Kidney (tissue), 13 donors: ENCODE measurements at regions not wholly inside any gene's neighbourhood (a gene's known extent, or its start where the extent isn't known, plus 50 kb on each side); places are given as distances from the start of the nearest gene placed in this dataset.

Source experiments
- DNase-seq, 5 donors: peaks; one replicate each; pipeline ENCODE4 v3.0.0-alpha.2; 2013 to 2020
- FAIRE-seq: peaks from 2 replicates; lab custom pipeline; 2012; peaks lifted over from hg19 to GRCh38; lab: Jason Lieb, UNC
- H3K27ac ChIP-seq, 2 donors: one replicate each; pipeline ENCODE4 v1.7.0; 2013; ENCODE audit warnings: low read depth in 2 of 2, low read length in 2 of 2, inconsistent platforms in 1 of 2
- H3K27me3 ChIP-seq: one replicate; pipeline ENCODE4 v1.7.1; 2013; ENCODE audit warnings: low read length, inconsistent platforms; ENCODE audit not compliant: control insufficient read depth, insufficient read depth
- H3K36me3 ChIP-seq, 3 donors: one replicate each; pipeline versions ENCODE4 v1.7.0 to v1.7.1; 2013; ENCODE audit warnings: low read length in 3 of 3, control low read depth in 1 of 3, inconsistent platforms in 1 of 3; ENCODE audit not compliant: insufficient read depth in 3 of 3, control insufficient read depth in 2 of 3
- H3K4me1 ChIP-seq, 3 donors: one replicate each; pipeline versions ENCODE4 v1.7.0 to v1.7.1; 2013; ENCODE audit warnings: low read length in 3 of 3, inconsistent platforms in 1 of 3, low read depth in 1 of 3; ENCODE audit not compliant: control insufficient read depth in 2 of 3, insufficient read depth in 2 of 3
- H3K4me3 ChIP-seq, 3 donors: one replicate each; pipeline versions ENCODE4 v1.7.0 to v1.8.1; 2013; ENCODE audit warnings: low read length in 3 of 3, control low read depth in 1 of 3, inconsistent platforms in 1 of 3
- H3K9ac ChIP-seq, 3 donors: one replicate each; pipeline versions ENCODE4 v1.7.0 to v1.7.1; 2013; ENCODE audit warnings: low read length in 3 of 3, control low read depth in 1 of 3, inconsistent platforms in 1 of 3
- H3K9me3 ChIP-seq, 3 donors: one replicate each; pipeline versions ENCODE4 v1.7.0 to v1.7.1; 2013; ENCODE audit warnings: low read length in 3 of 3, control low read depth in 1 of 3, inconsistent platforms in 1 of 3; ENCODE audit not compliant: control insufficient read depth in 2 of 3, insufficient read depth in 1 of 3
- CTCF ChIP-seq: IDR thresholded peaks from 3 replicates; pipeline ENCODE4 v1.5.1; 2012; ENCODE audit warnings: mild to moderate bottlenecking, moderate library complexity, borderline replicate concordance; ENCODE audit not compliant: insufficient read depth; ENCODE audit errors: extremely low read depth
- intact Hi-C: fragments of 100-400 bp; cut with DNase I; formaldehyde crosslinking; loops from one replicate; pipeline ENCODE4 v1.11.1; 2022
- donor health status: control.
- donor health status: control.
- donor health status: control.
- donor health status: control.
- donor health status: control.
- donor health status: DM: yes; HTN: yes; CAD: no.
- donor health status: Normal renal cell carcinoma (clear cell type).

GRCh38 chr12:58044966-58045365 lies 103.6 kb downstream of the ATP23 start:
- FAIRE-seq (no peak), DNase-seq (no peak)
- no peak overlapping the region for H3K4me3 ChIP-seq
- no peak overlapping the region for H3K9ac ChIP-seq
- H3K27me3 ChIP-seq = no peaks in the 10 kb centered on the region
- peaks cover 0 to 4% (median 0%) of the 10 kb centered on the region in 3 donors for H3K9me3 ChIP-seq
- intact Hi-C loops = no loop called here
- H3K4me1 ChIP-seq = no peaks in the 10 kb centered on the region
- H3K27ac ChIP-seq = no peak overlapping the region
- no peak for TF ChIP-seq CTCF
- H3K36me3 ChIP-seq = no peaks in the 10 kb centered on the region

- no peaks in the 10 kb centered on the region for H3K27me3 ChIP-seq
- H3K9ac ChIP-seq = no peak overlapping the region
- DNase-seq (no peak), FAIRE-seq (no peak)
- no peak overlapping the region for H3K27ac ChIP-seq
- H3K4me1 ChIP-seq = no peaks in the 10 kb centered on the region
- no peak for TF ChIP-seq CTCF
- no peak overlapping the region for H3K4me3 ChIP-seq
- intact Hi-C loops = no loop called here
- no peaks in the 10 kb centered on the region for H3K9me3 ChIP-seq
- H3K36me3 ChIP-seq = no peaks in the 10 kb centered on the region
Measured at GRCh38 chr12:58046271-58046670, 104.9 kb downstream of the ATP23 start.

GRCh38 chr12:58051378-58051777 lies 110.0 kb downstream of the ATP23 start:
- intact Hi-C loops = no loop called here
- Histone ChIP-seq H3K27ac (no peak overlapping the region), H3K9ac (no peak overlapping the region), H3K4me3 (no peak overlapping the region), H3K4me1 (no peaks in the 10 kb centered on the region), H3K9me3 (no peaks in the 10 kb centered on the region), H3K36me3 (no peaks in the 10 kb centered on the region), H3K27me3 (no peaks in the 10 kb centered on the region)
- FAIRE-seq (no peak), DNase-seq (no peak)
- no peak for TF ChIP-seq CTCF

GRCh38 chr12:58064666-58065065 lies 123.3 kb downstream of the ATP23 start:
- Histone ChIP-seq H3K9me3 (no peaks in the 10 kb centered on the region), H3K36me3 (no peaks in the 10 kb centered on the region), H3K4me1 (no peaks in the 10 kb centered on the region), H3K9ac (no peak overlapping the region), H3K27ac (no peak overlapping the region), H3K4me3 (no peak overlapping the region), H3K27me3 (no peaks in the 10 kb centered on the region)
- DNase-seq = no peak
- no peak for FAIRE-seq
- TF ChIP-seq CTCF = no peak
- intact Hi-C loops = no loop called here
